ENCODE measurements at regions not wholly inside any gene's neighbourhood (a gene's known extent, or its start where the extent isn't known, plus 50 kb on each side); places are given as distances from the start of the nearest gene placed in this dataset.

- DNase-seq (ENCODE audit: low spot score) = no peak
Measured at GRCh38 chr15:97350813-97351212, 609.7 kb upstream of the ARRDC4 start.

- DNase-seq (ENCODE audit: low spot score) = no peak
Measured at GRCh38 chr15:97383516-97383915, 577.0 kb upstream of the ARRDC4 start.

- no peak for DNase-seq (ENCODE audit: low spot score)
Measured at GRCh38 chr15:97386940-97387339, 573.6 kb upstream of the ARRDC4 start.

GRCh38 chr15:97401195-97401594, 559.3 kb upstream of the ARRDC4 start:
- DNase-seq (ENCODE audit: low spot score) = no peak

GRCh38 chr15:97401970-97402369, 558.5 kb upstream of the ARRDC4 start:
- DNase-seq (ENCODE audit: low spot score) = no peak

- DNase-seq (ENCODE audit: low spot score) = no peak
Measured at GRCh38 chr15:97406841-97407240, 553.7 kb upstream of the ARRDC4 start.

GRCh38 chr15:97410897-97411575, 549.5 kb upstream of the ARRDC4 start:
- peak; percentile 55 for DNase-seq (ENCODE audit: low spot score)

- no peak for DNase-seq (ENCODE audit: low spot score)
Measured at GRCh38 chr15:97420130-97420529, 540.4 kb upstream of the ARRDC4 start.

GRCh38 chr15:97425596-97425995, 534.9 kb upstream of the ARRDC4 start:
- no peak for DNase-seq (ENCODE audit: low spot score)

GRCh38 chr15:97443101-97443500, 517.4 kb upstream of the ARRDC4 start:
- DNase-seq (ENCODE audit: low spot score) = no peak

- DNase-seq (ENCODE audit: low spot score) = no peak
Measured at GRCh38 chr15:97446138-97446537, 514.4 kb upstream of the ARRDC4 start.

GRCh38 chr15:97456521-97457202, 503.8 kb upstream of the ARRDC4 start:
- no peak for DNase-seq (ENCODE audit: low spot score)

GRCh38 chr15:97457203-97457847, 503.2 kb upstream of the ARRDC4 start:
- DNase-seq (ENCODE audit: low spot score) = no peak

- DNase-seq (ENCODE audit: low spot score) = no peak
Measured at GRCh38 chr15:97459771-97460170, 500.7 kb upstream of the ARRDC4 start.

GRCh38 chr15:97461226-97461625, 499.3 kb upstream of the ARRDC4 start:
- no peak for DNase-seq (ENCODE audit: low spot score)

- DNase-seq (ENCODE audit: low spot score) = peak; percentile 76
Measured at GRCh38 chr15:97463696-97464095, 496.8 kb upstream of the ARRDC4 start.

- no peak for DNase-seq (ENCODE audit: low spot score)
Measured at GRCh38 chr15:97470417-97470816, 490.1 kb upstream of the ARRDC4 start.

- DNase-seq (ENCODE audit: low spot score) = no peak
Measured at GRCh38 chr15:97473627-97474026, 486.9 kb upstream of the ARRDC4 start.

- no peak for DNase-seq (ENCODE audit: low spot score)
Measured at GRCh38 chr15:97479957-97480356, 480.5 kb upstream of the ARRDC4 start.

- DNase-seq (ENCODE audit: low spot score) = no peak
Measured at GRCh38 chr15:97482521-97482920, 478.0 kb upstream of the ARRDC4 start.

- DNase-seq (ENCODE audit: low spot score) = no peak
Measured at GRCh38 chr15:97483232-97483631, 477.3 kb upstream of the ARRDC4 start.

GRCh38 chr15:97490429-97490828, 470.1 kb upstream of the ARRDC4 start:
- no peak for DNase-seq (ENCODE audit: low spot score)

- no peak for DNase-seq (ENCODE audit: low spot score)
Measured at GRCh38 chr15:97501291-97501690, 459.2 kb upstream of the ARRDC4 start.

Measured in SW480 (cell line).